ENCODE measurements at regions not wholly inside any gene's neighbourhood (a gene's known extent, or its start where the extent isn't known, plus 50 kb on each side); places are given as distances from the start of the nearest gene placed in this dataset.
"Not testable (repeated sequence)": the region's sequence is repeated elsewhere in the genome, so short reads cannot be mapped to it uniquely, and the experiment has no call there.

DNA sequence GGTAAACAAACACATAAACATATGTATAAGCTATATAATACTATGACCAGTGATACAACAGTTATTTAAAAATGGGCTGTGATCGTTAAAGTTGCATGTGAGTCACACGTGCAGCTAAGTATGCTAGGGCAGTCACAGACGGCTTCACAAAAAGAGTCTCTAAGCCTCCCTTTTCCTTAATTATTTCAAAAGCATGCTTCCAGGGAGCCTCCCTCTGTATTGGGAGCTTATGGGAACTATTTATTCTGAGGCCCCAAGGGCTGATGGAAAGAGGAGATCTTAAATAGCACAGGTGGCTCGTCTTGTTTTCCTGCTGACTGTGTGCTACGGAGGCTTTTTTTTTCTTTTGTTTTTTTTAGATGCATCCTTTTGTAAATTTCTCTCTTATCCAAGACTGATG, 94.3 kb downstream of the ADCYAP1 start:
- DNase-seq, result no peak

DNA sequence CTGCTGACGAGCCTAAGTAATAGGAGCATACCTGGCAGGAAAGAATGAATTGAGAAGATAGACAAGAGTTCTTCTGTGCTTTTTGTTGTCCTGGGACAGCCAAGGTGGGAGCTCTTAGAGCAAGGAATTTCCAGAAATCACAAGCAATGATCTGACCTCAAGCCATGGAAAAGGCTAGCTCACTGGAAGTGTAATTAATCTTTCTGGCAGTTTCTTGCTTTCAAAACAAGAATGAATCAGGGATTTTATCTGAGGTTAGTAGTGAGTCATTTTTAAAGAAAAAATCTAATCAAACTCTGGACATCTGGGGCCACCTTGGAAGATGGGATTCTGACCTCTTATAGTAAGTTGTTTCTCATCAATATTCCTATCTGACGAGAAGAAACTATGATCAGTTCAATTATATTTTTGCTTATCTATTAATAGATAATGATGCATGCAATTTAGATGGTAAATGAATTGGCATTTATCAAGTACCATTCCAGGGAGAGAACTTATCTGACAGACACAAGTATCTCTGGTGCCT, 98.0 kb downstream of the ADCYAP1 start:
- no peak for DNase-seq

DNA sequence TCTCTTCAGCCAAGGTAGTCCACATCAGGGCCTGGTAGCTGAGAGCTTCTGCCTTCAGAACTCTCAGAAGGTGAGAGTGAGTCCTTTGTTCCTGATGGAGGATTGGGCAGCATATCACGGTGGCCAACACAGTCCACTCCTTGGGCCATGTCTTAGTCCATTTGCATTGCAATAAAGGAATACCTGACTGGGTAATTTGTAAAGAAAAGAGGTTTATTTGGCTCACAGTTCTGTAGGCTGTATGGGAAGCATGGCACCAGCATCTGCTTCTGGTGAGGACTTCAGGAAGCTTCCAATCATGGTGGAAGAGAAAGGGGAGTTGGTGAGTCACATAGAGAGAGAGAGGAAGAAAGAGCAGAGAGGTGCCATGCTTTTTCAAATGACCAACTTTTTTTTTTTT, 98.8 kb downstream of the ADCYAP1 start:
- no peak for DNase-seq

DNA sequence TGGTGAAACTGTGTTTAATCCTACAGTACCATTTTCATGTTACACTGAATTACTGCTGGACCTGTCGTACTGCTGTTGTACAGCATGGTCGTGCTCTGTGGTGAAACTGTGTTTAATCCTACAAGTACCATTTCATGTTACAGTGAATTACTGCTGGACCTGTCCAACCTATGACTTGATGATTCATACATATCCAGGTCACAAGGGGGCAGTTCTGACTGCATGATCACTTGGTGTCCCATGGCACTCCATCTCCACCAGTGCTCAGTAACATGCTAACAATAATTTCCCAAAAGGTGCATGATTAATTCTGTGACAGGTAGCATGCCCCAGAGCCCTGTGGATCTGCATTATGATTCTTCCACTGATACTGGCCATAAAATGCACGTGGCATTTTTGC, 101.6 kb downstream of the ADCYAP1 start:
- DNase-seq, result no peak

DNA sequence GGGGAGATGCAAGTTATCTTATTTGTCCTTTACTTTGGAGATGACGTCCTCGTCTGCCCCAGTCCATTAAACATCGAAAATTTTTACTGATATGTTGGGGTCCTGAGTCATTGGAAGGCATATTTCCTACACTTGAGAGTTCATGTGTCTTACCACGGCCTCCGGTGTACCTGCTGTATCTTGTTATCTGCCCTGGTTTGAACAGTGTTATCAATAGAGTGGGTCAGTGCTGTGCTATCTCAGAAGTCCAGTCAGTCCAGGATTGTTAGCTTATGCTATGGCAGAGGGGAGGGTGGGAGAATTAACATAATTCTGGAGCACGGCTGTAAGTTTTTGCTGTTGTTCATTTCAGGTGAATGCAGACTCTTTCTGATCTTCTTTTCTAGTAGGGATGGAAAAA, 102.3 kb downstream of the ADCYAP1 start:
- no peak for DNase-seq

DNA sequence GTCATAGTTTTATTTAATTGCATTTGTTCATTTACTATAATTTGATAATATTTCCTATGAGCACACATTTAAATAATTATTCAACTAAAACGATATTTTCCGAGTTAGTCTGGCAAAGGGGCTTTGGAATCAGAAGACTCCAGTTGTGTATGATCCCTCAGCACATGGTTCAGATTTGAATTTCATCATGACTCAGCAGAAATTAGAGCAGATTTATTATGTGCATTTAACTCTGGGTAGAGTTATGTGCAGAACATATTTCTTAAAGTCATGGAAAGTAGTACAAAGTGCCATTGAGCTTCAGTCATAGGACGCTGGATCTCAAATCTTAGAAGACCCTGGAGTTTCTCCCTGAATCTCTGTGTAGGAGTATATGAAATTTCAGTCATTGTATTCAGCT, 106.7 kb downstream of the ADCYAP1 start:
- no peak for DNase-seq

DNA sequence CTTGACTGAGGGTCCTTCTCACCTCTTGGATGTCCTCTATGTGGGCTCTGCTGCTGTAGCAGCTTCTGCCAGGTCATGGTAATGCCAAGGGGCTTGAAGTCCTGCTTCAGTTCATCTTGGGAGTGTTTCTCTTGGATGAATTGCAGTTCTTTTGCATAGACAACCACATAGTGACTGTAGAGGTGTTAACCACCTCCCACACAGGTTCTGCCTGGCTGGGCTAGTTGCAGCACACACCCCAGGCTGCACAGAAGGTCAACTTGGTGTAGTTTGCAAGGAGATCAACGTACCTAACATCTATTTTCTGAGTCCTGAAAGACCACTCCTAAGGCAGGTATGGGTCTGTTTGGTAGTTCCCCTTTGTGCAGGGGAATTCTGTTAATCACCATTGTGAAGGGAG, 108.1 kb downstream of the ADCYAP1 start:
- DNase-seq, result no peak

DNA sequence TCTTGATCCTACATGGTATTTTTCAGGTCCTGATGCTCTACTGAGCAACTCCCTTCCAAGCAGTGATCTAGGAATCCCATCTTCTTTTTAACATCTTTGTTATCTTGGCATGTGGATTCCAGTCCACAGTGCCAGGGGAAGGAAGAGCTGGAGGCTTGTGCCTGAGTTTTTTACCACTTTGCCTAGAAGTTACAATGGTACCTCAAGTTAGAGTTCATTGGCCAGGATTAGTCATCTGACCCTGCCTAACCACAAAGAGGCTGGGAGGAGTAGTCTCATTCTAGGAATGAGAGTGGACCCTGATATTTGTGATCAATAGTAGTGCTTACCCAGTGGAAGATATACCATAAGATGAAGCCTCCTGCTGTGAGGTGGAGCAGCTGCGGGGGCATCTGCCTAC, 109.3 kb downstream of the ADCYAP1 start:
- DNase-seq, result no peak

DNA sequence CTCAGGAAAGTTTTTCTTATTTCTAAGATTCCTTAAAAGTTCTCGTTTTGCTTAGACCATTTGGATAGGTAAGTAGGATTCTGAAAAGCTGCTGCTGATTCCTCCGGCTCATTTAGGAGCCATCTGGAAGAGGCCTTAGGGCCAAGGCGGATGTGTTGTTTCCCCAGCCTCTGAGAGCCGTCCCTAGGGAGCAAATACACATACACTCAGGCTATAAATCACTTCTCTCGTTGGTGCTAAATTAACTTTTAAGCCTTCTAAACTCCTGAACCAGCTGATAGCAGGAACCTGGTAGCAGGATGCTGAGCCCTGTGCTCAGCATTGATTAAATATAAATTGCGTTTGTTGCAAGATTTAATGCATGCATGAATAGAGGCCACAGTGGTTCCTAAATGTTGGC, 109.8 kb downstream of the ADCYAP1 start:
- DNase-seq, result no peak

DNA sequence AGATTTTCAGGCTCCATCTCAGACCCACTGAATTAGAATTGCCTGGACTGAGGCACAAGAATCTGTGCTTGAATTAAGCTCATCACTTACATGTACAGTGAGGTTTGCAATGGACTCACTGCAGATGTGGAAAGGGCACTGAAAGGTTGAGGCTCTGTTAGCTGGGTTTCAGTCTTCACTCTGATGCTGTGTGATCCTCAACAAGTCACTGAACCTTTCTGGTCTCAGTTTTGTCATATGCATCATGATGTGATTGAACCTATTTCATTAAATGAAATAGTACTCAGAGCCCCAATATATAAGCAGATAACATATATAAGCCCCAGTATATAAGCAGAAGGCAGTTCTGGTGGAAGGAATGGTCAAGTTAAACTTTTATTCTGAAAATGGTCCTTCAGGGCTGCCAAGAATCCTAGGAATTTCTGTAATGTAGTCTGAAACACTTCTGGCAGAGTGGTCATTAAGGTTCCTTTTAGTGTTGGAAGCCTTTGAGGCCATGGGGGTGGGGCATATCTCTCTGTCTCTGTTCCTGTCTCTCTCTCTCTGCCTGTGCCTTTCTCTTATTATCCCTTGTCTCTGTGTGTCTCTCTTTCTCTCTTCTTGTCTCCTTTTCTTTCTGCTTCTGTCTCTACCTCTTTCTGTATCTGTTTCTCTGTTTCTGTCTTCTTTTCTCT, 110.4 kb downstream of the ADCYAP1 start:
- DNase-seq, result no peak

DNA sequence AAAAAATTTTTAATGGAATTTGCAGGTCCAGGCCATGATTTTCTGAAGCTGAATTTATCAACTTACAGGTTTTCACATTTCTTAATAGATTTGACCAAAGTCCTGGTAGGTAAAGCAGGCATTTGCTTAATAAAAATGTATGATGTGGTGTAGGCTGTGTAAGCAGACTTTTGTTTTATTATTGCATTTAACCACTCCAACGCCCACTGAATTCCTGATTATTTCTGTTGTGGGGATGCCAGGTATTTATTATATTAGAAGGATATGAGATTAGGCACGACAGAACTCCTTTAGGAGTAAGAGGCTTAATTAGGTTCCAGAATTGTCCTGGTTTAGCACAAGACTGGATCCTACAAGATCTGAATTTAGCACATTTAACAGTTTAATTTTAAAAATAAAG, 111.1 kb downstream of the ADCYAP1 start:
- DNase-seq, result no peak

DNA sequence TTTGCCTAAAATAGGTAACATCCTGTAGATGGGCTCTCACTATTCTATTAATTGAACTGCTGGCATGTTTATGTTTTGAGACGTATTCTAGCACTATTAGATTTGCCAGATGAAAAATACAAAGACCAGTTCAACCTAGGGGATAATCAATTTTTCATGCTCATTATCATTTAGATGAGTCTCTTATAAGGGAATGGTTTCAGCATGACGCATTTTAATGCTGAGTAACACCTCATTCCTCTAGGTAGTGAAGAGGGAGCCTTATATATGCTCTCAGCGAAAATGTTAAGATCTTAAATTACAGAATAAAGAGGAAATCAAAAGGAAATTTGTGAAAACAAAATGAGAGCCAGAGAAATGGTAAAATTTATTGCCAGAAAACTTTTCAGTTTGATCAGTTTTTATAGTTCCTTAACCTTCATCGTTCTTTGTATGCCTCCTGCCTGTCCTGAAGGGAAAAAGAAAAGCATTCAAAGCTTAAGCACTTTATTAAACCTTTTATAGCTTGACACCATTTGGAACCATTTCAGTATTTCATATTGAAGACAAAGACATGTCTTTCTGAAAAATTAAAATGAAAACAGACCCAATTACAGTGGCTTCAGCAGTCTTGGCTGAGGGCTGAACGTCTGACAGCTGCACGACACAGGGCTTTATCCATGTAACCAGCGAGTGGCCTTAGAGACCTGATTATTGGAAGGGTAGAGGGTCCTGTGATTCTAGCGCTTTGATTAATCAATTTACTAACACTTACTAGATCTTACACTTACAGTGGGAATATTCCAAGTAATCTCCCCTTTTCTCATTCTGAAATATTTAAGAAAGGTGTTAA, 112.8 kb downstream of the ADCYAP1 start:
- no peak for DNase-seq

DNA sequence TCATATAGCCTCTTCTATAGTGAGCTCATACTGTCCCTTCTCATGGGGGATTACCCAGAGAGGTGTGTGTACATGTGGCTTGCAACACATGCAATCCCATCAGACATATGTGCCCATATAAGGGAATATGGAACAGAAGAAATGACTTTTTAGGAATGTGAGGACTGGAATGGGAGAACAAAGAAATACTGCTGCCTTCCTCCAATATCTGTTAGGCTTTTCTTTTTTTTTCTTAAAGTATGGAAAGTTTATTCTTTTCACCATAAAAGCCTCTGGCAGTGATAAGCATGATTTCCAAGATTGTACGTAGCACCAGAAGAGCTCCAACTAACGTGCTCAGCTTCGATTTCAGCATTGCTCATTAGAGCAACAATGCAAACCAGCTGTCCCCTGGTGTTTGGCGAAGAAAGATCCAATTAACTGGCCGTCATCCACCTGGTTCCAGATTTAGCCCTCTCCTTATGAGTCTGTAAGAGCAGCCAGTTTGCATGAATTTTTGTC, 113.6 kb downstream of the ADCYAP1 start:
- DNase-seq, result no peak

DNA sequence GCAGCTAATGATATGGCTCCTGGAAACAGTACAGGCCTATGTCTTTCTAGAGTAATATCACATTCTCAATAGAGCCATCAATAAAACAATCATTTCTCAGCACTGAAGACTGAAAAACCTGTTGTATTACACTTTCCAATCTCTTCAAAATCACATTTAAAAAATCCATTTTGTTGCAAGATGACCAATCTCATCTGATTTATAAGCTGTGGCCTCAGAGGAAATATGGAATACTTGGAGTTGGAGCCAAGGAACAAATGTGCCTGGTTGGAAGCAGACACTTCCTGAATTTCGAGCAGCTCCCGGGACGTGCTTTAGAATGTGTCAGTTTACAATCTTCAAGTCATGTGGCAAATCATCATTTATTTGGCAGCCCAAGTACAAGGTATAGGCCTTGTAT, 114.5 kb downstream of the ADCYAP1 start:
- no peak for DNase-seq

DNA sequence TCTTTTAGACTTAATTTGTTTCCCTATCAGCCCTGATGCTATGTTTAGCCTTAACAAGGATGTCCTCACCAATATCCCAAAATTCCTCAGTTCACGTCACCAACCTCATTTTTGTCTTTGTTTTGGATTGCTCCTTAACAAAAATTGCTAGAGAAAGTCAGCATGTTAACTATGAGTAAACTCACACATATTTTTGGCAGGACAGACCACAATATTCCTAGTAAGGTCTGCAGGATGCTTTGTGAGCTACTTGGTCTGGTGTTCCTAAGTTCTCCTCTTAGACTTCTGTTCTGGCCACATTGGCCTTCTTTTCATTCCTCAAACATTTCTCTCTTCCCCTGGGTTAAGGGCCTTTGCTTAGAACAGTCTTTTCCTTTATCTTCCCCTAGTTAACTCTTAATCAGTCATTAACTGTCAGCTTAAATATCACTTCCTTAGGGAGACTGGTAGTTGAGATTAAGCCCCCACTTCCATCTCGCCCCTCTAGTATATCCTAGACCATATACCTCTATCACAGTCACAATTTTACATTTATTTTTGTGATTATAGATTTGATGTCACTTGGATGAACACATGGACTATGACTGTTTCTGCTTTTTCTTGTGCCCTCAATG, 116.2 kb downstream of the ADCYAP1 start:
- no peak for DNase-seq

DNA sequence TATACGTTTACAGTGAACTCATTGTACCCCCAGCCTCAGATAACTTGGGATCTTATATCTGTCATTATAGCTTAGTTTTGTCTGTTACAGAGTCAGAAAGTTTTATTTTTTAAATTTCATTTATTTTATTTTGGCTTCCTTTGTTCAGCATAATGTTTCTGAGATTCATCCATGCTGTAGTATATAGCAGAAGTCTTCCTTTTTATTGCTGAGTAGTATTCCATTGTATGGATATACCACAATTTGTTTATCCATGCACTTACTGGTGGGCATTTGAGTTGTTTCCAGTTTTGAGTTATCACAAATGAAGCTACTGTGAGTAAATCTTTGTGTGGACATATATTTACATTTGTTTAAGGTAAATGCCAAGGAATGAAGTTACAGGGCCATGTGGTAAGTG, 122.3 kb downstream of the ADCYAP1 start:
- no peak for DNase-seq

DNA sequence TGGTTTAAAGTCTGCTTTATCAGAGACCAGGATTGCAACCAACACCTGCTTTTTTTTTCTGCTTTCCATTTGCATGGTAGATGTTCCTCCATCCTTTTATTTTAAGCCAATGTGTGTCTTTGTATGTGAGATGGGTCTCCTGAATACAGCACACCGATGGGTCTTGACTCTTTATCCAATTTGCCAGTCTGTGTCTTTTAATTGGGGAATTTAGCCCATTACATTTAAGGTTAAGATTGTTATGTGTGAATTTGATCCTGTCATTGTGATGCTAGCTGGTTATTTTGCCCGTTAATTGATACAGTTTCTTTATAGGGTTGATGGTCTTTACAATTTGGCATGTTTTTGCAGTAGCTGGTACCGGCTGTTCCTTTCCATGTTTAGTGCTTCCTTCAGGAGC, 128.4 kb downstream of the ADCYAP1 start:
- not testable (repeated sequence) for DNase-seq

DNA sequence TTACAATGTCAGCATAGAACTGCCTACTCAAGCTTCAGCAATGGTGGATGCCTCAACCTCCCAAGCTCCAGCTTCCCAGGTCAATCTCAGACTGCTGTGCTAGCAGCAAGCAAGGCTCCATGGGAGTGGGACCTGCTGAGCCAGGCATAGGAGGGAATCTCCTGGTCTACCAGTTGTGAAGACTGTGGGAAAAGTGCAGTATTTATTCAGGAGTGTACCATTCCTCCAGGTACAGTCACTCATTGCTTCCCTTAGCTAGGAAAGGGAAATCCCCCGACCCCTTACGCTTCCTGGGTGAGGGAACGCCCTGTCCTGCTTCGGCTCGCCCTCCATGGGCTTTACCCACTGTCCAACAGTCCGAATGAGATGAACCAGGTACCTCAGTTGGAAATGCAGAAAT, 130.3 kb downstream of the ADCYAP1 start:
- DNase-seq, result no peak

DNA sequence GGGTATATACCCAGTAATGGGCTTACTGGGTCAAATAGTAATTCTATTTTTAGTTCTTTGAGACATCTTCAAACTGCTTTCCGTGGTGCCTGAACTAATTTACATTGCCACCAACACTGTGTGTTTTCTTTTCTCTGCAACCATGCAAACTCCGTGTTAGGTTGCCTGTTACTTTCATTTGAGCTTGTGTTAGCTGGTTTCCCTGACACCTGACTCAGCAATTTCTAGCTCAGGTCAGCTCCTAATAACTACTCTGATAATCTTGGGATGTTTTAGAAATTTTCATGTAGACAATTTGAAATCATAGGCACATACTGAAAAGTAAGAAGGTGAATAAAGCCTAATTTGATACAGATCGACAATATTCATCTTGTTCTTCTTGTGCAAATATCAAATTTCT, 132.3 kb downstream of the ADCYAP1 start:
- no peak for DNase-seq

DNA sequence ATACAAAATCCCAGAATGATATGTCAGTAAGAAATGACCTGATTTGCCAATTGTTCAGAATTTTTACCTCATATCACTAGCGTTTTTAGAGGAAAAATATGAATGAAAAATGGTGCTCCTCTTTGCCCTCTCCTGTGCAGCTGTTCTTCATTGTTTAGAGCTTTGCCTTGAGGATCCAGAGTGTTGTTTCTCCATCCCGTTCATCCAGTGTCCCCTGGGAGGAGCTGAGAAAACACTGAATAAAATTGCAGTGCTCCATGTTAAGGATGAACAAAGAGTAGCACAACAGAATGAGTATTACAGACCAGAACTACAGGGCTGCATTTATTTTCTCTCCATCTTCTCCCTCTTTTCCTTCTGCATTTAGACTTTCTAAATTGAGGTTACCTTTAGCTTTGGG, 133.1 kb downstream of the ADCYAP1 start:
- DNase-seq, result no peak

DNA sequence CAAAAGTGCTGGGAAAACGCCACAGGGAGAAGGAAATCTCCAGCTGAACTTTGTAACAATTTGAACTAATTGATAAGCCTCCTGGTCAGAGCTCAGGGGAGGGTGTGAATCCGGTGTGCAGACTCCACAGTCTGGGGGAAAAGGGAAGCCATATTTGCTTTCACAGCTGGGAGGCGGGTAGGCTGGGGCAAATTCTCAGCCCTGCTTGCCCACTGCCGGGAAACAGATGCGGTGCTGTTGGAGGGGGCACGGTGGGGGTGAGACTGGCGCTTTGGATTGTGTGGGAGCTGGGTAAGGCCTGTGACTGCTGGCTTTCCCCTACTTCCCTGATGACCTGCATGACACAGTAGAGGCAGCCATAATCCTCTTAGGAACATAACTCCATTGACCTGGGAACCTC, 134.8 kb downstream of the ADCYAP1 start:
- no peak for DNase-seq

DNA sequence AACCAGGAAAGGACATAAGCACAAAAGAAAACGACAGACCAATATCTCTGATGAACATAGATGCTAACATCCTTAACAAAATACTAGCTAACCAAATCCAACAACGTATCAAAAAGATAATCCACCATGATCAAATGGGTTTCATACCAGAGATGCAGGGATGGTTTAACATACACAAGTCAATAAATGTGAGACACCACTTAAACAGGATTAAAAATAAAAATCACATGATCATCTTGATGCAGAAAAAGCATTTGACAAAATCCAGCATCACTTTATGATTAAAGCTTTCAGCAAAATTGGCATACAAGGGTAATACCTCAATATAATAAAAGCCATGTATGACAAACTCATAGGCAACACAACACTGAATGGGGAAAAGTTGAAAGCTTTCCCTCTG, 138.4 kb downstream of the ADCYAP1 start:
- not testable (repeated sequence) for DNase-seq

DNA sequence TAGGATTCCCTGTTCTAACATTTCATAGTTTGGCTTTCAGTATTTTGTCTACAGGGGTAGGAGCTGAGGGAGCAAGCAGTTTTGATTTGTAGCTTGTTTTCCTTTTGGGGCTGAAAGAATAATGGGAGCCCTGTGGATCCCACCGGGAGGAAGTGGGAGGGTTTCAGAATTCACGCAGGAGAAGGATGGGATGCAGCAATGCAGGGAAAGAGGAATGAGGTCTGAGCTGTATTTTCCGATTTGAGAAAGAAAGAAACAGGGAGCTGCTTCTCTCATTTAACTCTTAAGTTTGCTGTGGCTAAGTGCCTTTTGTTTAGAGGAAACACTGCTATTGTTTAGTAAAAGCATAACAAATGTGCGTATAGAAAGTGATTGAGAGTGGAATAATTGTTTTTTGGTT, 141.0 kb downstream of the ADCYAP1 start:
- no peak for DNase-seq

DNA sequence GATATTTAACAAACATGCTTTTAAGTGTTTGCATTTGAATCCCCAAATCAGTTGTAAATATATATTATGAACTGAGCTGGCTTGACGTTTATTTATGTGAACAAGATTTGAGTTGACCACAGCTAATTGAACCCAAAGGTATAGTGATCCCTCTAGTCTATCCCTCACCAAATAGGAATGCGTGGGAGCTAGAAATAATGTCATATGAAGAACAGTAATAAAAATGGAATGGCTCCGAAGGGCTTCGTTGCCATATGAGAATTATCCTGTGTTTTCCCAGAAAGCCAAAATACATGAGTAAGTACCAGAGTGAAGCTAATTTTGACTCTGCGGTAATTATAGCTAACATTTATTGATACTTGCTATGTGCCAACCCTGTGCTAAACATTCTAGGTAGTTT, 142.7 kb downstream of the ADCYAP1 start:
- no peak for DNase-seq
